ENCODE measurements at regions not wholly inside any gene's neighbourhood (a gene's known extent, or its start where the extent isn't known, plus 50 kb on each side); places are given as distances from the start of the nearest gene placed in this dataset.

DNA sequence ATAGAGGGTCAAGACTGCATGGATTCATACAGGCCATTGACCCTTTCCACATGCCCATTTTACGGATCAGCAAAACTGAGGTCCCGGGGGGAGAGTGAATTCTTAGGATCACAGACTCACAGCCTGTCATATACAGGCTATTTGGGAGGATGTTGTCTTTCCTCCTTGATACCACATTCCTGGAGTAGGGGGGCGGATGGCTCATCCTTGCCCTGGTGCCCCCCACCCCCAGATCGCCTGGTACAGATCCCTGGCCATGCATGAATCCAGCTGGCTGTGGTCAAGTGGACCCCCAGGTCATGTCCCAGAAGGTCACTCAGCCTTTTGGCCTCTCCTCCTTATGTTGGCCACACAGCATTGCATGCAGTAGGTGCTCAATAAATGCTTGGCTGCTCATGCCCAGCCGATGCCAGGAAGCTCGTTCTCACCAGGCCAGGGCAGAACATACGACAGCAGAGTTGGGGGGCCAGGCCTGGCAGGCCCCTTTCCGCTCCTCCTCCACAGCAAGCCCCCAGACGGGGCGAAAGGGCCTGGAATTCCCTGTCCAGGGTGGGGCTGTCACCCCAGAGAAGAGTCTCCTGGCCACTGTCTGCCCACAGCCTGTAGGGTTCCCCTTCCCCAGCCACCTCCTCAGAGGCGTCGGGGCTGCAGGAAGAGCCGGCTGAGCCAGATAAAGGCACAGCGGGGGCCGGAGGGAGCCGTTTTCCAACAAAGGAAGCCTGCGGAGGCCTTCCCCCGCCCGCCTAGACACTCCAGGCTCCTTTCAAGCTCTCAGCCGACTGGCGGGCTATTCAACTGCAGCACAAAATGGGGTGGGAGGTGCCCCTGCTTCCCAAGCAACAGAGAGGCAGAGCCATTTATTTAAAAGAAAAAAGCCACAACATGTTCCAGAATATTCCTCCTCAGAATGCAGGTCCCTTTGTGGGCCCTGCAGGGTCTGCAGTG is 215.7 kb upstream of the CIBAR2 start:
- H3K4me3 ChIP-seq (ENCODE audit: low read depth, low read length) = no peak overlapping the region
- DNase-seq (ENCODE audit: low read depth, low spot score) = peak; percentile 82
- TF ChIP-seq, protein P1, sequence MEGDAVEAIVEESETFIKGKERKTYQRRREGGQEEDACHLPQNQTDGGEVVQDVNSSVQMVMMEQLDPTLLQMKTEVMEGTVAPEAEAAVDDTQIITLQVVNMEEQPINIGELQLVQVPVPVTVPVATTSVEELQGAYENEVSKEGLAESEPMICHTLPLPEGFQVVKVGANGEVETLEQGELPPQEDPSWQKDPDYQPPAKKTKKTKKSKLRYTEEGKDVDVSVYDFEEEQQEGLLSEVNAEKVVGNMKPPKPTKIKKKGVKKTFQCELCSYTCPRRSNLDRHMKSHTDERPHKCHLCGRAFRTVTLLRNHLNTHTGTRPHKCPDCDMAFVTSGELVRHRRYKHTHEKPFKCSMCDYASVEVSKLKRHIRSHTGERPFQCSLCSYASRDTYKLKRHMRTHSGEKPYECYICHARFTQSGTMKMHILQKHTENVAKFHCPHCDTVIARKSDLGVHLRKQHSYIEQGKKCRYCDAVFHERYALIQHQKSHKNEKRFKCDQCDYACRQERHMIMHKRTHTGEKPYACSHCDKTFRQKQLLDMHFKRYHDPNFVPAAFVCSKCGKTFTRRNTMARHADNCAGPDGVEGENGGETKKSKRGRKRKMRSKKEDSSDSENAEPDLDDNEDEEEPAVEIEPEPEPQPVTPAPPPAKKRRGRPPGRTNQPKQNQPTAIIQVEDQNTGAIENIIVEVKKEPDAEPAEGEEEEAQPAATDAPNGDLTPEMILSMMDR (IDR thresholded peaks at IDR 0.05; ENCODE audit: low read depth, low read length) = no peak
- in situ Hi-C loops (cut with HindIII; ENCODE audit: low sequenced_read_pairs) = no loop called here

DNA sequence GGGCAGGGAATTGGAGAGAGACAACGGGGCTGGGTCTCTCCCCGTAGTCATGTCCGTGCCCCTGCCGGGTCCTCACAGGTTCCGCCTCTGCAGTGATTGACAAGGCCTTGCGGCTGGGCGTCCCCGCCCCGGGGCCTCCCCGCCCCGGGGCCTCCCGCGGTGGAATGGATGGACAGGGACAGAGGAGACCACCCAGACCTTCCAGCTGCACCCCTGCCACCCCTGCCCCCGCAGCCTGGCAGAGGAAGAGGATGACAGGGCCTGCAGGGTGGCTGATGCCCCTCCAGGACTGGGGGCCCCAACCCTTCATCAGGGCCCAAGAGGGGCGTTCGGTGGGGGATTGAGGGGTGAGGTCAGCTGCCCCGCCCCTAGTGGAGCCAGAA is 216.4 kb upstream of the CIBAR2 start:
- no peak overlapping the region for H3K4me3 ChIP-seq (ENCODE audit: low read depth, low read length)
- in situ Hi-C loops (cut with HindIII; ENCODE audit: low sequenced_read_pairs) = no loop called here
- TF ChIP-seq, protein P1 (IDR thresholded peaks at IDR 0.05; ENCODE audit: low read depth, low read length) = no peak
- no peak for DNase-seq (ENCODE audit: low read depth, low spot score)

DNA sequence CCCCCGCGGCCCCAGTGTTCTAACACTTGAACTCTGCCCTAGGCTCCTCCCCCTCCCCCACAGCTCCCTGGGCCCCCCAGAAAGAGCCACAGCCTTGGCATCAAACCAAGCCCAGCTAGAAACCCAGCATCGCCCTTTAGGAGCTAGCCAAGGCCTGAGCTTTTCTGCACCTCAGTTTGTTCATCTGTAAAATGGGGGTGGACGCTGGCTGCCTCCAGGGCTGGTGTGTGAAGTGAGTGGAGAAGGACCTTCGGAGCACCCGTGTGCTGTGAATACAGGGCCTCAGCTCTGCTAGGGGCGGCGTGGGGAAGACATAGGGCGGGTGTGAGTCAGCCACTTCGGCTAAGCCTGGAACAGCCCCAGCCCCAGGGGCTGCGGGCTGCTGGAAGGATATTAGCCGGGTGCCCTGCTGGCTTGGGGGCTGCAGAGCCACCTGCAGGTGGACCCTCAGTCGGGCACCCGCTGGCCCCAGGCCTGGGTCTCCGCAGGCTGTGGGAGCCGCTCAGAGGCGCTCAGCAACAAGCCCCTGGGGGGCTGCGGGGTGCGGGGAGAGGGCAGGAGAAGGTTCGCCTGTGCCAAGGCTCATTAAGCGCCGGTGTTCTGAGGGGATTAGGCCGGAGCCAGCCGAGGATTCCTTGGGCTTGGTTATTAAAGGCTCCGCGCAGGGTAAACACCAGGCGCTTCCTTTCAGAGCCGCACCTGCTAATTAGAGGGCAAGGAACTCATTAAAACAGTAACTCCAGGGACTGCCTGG is 217.0 kb upstream of the CIBAR2 start:
- DNase-seq (ENCODE audit: low read depth, low spot score) = peak; percentile 61
- in situ Hi-C loops (cut with HindIII; ENCODE audit: low sequenced_read_pairs) = no loop called here
- TF ChIP-seq, protein P1 (IDR thresholded peaks at IDR 0.05; ENCODE audit: low read depth, low read length) = peak; percentile 15
- H3K4me3 ChIP-seq (ENCODE audit: low read depth, low read length) = no peak overlapping the region

DNA sequence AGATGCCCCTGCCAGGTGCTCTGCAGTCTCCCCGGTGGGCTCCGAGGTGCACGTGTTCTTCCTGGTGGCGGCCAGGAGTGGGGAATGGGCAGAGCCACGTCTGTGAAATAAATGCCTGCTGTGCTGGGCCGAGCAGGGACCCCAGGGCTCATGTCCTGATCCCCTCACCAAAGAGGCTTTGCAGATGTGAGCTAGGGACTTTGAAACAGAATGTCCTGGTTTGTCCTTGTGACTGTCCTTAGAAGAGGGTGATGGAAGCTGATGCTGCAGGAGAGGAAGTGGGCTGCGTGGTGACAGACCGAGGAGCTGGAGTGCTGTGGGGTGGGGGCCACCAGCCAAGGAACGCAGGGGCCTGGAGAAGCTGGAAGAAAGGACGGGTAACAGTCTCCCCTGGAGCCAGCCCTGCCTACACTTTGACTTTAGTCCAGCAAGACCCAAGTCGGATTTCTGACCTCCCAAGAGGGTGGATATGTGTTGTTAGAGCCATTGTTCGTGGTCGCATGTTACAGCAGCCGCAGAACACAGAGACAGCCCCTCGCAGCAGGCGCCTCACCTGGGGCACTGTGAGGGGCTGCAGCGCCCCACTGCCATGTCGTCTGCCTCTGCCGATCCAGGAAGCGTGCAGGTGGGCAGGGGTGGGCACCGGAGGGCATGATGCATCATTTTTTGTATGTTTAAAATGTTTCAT is 217.9 kb upstream of the CIBAR2 start:
- H3K4me3 ChIP-seq (ENCODE audit: low read depth, low read length) = no peak overlapping the region
- in situ Hi-C loops (cut with HindIII; ENCODE audit: low sequenced_read_pairs) = no loop called here

DNA sequence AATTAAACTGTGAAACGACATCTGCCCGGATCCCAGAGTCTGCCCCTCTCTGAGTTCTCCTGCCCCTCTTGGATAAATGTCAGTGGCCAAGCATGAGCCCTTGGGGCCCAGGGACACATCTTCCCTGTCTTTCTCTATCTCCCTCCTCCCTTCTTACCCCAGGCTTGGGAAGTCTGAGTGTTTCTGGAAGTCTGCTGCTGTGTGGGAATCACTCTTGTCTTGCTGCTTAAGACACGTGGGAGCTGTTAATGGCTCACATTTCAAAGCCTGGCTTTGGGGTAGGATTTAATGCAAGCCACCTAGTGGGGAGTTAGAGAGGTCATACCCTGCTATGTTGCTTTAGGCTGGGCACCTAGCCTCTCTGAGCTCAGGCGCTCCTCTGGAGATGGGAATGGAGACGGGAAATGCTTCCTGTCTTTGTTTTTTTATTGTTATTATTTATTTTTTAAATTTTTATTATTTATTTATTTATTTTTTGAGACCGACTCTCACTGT is 218.5 kb upstream of the CIBAR2 start:
- H3K4me3 ChIP-seq (ENCODE audit: low read depth, low read length) = no peak overlapping the region
- TF ChIP-seq, protein P1 (IDR thresholded peaks at IDR 0.05; ENCODE audit: low read depth, low read length) = peak; percentile 68
- peak; percentile 84 for DNase-seq (ENCODE audit: low read depth, low spot score)
- in situ Hi-C loops (cut with HindIII; ENCODE audit: low sequenced_read_pairs) = no loop called here

More for the DNA sequence above, 217.9 kb upstream of the CIBAR2 start:
- TF ChIP-seq, protein P1 (IDR thresholded peaks at IDR 0.05; ENCODE audit: low read depth, low read length) = no peak
- no peak for DNase-seq (ENCODE audit: low read depth, low spot score)

DNA sequence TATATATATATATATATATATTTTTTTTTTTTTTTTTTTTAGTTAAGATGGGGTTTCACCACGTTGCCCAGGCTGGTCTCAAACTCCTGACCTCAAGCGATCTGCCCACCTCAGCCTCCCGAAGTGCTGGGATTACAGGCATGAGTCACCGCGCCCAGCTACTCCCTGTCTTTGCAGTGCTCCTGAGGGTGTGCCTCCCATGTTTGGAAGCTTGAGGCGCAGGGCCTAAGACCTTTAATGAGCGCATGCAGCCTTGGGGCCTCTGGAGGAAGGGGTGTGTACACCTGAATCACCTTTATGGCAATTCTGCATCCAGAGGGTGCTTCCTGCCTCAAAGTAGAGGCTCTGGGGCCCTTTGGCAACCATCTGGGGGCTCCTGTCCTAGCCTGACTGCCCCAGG is 219.4 kb upstream of the CIBAR2 start:
- no peak overlapping the region for H3K4me3 ChIP-seq (ENCODE audit: low read depth, low read length)
- TF ChIP-seq, protein P1 (IDR thresholded peaks at IDR 0.05; ENCODE audit: low read depth, low read length) = no peak
- DNase-seq (ENCODE audit: low read depth, low spot score) = no peak
- in situ Hi-C loops (cut with HindIII; ENCODE audit: low sequenced_read_pairs) = no loop called here

Data from astrocyte of the spinal cord (primary cell).